GM12801 (cell line): ENCODE measurements at regions not wholly inside any gene's neighbourhood (a gene's known extent, or its start where the extent isn't known, plus 50 kb on each side); places are given as distances from the start of the nearest gene placed in this dataset.

Experiments used
- CTCF ChIP-seq: IDR thresholded peaks from one replicate; pipeline ENCODE4 v1.5.1; 2011; ENCODE audit warnings: control low read depth; ENCODE audit not compliant: insufficient read length; ENCODE audit errors: extremely low read depth

DNA sequence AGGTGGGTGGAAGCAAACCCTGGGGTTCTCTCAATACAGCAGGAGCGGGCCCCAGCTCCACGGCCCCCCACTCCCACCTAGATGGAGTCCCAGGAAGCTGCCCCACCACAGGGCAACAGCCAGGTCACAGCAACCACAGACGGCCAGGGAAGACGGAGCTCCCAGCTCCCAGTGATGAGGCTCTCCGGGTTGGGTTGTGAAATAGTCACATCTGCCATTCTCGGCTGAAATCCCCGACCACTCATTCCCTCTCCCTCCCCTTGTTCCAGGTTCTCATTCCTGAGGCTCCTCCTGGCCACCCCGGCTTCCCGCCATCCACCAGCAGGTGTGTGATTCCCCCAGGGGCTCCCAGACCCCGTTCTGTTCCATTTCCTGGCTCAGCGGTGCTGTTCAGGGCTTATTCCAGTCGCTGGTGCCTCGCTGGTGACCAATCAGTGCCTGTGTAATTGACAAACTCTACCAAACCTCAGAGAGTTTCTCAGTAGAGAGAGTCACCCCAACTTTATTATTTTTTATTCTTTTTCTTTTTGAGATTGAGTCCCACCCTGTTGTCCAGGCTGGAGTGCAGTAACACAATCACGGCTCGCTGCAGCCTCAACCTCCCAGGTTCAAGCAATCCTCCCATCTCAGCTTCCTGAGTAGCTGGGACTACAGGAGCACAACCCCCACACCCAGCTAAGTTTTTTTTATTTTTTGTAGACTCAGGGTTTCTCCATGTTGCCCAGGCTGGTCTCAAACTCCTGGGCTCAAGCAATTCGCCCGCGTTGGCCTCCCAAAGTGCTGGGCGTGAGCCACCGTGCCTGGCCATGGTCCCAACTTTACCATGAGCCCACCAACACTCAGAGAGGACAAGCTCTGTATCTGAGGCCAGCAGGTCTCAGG, 63.2 kb downstream of the SHANK2 start:
- TF ChIP-seq CTCF, result no peak

- TF ChIP-seq CTCF, result no peak
Observed at GRCh38 chr11:71188073-71188472, 64.3 kb downstream of the SHANK2 start.

- no peak for TF ChIP-seq CTCF
Observed at GRCh38 chr11:71186806-71187205, 65.6 kb downstream of the SHANK2 start.

DNA sequence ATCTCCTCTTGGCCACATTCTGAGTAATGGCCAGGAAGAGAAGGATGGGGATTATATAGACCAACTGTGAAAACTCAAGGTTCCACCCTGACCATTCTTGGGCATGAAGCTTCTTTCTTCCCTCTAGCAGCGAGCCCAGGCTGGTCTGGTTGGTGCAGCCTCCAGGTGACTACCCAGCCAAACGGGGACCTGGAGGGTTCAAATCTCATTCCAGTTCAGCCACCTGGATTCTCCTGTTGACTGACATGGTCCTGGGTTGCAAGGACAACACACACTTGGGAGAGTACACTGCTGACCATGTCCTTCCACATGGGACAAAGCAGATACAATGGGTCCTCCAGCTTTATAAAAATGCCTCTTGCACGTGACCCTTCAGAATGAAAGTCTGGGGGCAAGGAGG, 67.0 kb downstream of the SHANK2 start:
- TF ChIP-seq CTCF, result no peak

- TF ChIP-seq CTCF, result no peak
Observed at GRCh38 chr11:71184421-71185210, 67.8 kb downstream of the SHANK2 start.

- no peak for TF ChIP-seq CTCF
Observed at GRCh38 chr11:71183878-71184277, 68.5 kb downstream of the SHANK2 start.

- no peak for TF ChIP-seq CTCF
Observed at GRCh38 chr11:71182791-71183677, 69.3 kb downstream of the SHANK2 start.
